Tibial nerve (tissue), 4 donors: ENCODE measurements at regions not wholly inside any gene's neighbourhood (a gene's known extent, or its start where the extent isn't known, plus 50 kb on each side); places are given as distances from the start of the nearest gene placed in this dataset.

Source experiments
- DNase-seq, 2 donors: peaks; one replicate each; pipeline ENCODE4 v3.0.0-alpha.2; 2019; ENCODE audit warnings: low spot score in 2 of 2
- H3K27ac ChIP-seq, 4 donors: fragments of 200-600 bp; sonication (generic) in 3 of 4; one replicate each; pipeline ENCODE4 v1.5.1; 2017 to 2019; ENCODE audit warnings: mild to moderate bottlenecking in 1 of 4
- H3K27me3 ChIP-seq, 2 donors: fragments of 200-600 bp; sonication (generic) in 1 of 2; one replicate each; pipeline versions ENCODE4 v1.5.1 to v1.6.0; 2017 to 2019
- H3K36me3 ChIP-seq, 3 donors: fragments of 200-600 bp; sonication (generic); one replicate each; pipeline ENCODE4 v1.5.1; 2018 to 2019
- H3K4me1 ChIP-seq, 4 donors: fragments of 200-600 bp; sonication (generic) in 3 of 4; one replicate each; pipeline ENCODE4 v1.5.1; 2017 to 2019
- H3K4me3 ChIP-seq, 4 donors: fragments of 200-600 bp; sonication (generic) in 3 of 4; one replicate each; pipeline ENCODE4 v1.5.1; 2017 to 2019; ENCODE audit warnings: mild to moderate bottlenecking in 1 of 4, moderate library complexity in 1 of 4
- H3K9me3 ChIP-seq, 4 donors: fragments of 200-600 bp; sonication (generic) in 3 of 4; one replicate each; pipeline ENCODE4 v1.5.1; 2017 to 2019
- EP300 ChIP-seq, 2 donors: sonication (generic); formaldehyde crosslinking; IDR thresholded peaks; one replicate each; pipeline ENCODE4 v1.6.1; 2017; ENCODE audit warnings: antibody characterized with exemption in 2 of 2, mild to moderate bottlenecking in 1 of 2
- POLR2A ChIP-seq, 2 donors: fragments of 450-650 bp; IDR thresholded peaks; one replicate each; pipeline ENCODE4 v1.6.1; 2017; ENCODE audit warnings: antibody characterized with exemption in 2 of 2, mild to moderate bottlenecking in 2 of 2, moderate library complexity in 2 of 2
- WGBS, 2 donors: methylation state at CpG; one replicate each; pipeline ENCODE4 v1.1.5; 2018; 5-methylcytosine and 5-hydroxymethylcytosine counted together
- TF ChIP-seq, protein P1 (sequence below), 5 experiments: fragments of 200-600 bp in 3 of 5; fragments of 450-650 bp in 2 of 5; sonication (generic) in 3 of 5; IDR thresholded peaks; one replicate each; pipeline ENCODE4 v1.5.1; 2016 to 2019; ENCODE audit warnings: antibody characterized with exemption in 5 of 5, mild to moderate bottlenecking in 3 of 5, moderate library complexity in 2 of 5

DNA sequence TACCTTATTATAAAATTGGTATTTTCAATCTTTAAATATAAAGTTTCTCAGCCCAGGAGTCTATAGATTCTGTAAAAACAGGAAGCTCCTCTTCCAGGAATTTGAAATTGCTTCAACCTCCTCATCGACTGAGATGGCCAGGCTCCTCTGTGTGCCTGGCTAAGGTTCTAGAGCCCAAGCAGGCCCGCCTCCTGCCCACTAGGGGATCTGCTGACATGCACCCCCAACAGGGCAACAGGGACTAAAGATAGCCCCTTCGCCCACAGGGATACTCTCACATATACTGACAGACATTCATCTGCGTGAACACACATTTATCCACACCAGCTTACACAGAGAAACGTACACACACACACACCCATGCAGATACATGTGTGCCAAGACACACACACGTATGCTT is 183.1 kb upstream of the TLE3 start:
- H3K4me3 ChIP-seq = no peak overlapping the region
- H3K27me3 ChIP-seq = no peaks in the 10 kb centered on the region
- no peak for TF ChIP-seq EP300 (IDR thresholded peaks at IDR 0.05)
- no peak for TF ChIP-seq POLR2A (IDR thresholded peaks at IDR 0.05)
- TF ChIP-seq, protein P1, sequence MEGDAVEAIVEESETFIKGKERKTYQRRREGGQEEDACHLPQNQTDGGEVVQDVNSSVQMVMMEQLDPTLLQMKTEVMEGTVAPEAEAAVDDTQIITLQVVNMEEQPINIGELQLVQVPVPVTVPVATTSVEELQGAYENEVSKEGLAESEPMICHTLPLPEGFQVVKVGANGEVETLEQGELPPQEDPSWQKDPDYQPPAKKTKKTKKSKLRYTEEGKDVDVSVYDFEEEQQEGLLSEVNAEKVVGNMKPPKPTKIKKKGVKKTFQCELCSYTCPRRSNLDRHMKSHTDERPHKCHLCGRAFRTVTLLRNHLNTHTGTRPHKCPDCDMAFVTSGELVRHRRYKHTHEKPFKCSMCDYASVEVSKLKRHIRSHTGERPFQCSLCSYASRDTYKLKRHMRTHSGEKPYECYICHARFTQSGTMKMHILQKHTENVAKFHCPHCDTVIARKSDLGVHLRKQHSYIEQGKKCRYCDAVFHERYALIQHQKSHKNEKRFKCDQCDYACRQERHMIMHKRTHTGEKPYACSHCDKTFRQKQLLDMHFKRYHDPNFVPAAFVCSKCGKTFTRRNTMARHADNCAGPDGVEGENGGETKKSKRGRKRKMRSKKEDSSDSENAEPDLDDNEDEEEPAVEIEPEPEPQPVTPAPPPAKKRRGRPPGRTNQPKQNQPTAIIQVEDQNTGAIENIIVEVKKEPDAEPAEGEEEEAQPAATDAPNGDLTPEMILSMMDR (IDR thresholded peaks at IDR 0.05) = no peak

DNA sequence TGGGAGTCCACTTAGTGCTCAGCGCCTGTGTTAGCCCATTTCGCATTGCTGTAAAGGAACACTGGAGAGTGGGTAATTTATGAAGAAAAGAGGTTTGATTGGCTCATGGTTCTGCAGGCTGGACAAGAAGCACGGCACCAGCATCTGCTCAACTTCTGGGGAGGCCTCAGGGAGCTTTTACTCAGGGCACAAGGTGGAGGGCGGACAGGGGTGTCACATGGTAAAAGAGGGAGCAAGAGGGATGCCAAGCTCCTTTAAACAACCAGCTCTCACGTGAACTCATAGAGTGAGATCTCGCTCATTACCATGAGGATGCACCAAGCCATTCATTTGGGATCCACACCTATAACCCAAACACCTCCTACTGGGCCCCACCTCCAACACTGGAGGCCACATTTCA is 181.4 kb upstream of the TLE3 start:
- no peaks in the 10 kb centered on the region for H3K4me1 ChIP-seq
- no peak overlapping the region for H3K4me3 ChIP-seq
- WGBS, 2 donors = 81 to 88% methylated on average over 6 of the region's 6 CpGs
- H3K9me3 ChIP-seq = no peaks in the 10 kb centered on the region
- H3K27me3 ChIP-seq = no peaks in the 10 kb centered on the region
- TF ChIP-seq EP300 (IDR thresholded peaks at IDR 0.05) (no peak), POLR2A (IDR thresholded peaks at IDR 0.05) (no peak)
- TF ChIP-seq, protein P1 (IDR thresholded peaks at IDR 0.05) = no peak
- H3K36me3 ChIP-seq = no peaks in the 10 kb centered on the region
- no peak for DNase-seq
- no peak overlapping the region for H3K27ac ChIP-seq

More for the DNA sequence above, 183.1 kb upstream of the TLE3 start:
- H3K9me3 ChIP-seq = no peaks in the 10 kb centered on the region
- 85 to 86% methylated on average over 6 of the region's 6 CpGs for WGBS, 2 donors
- DNase-seq = no peak
- no peaks in the 10 kb centered on the region for H3K4me1 ChIP-seq
- H3K36me3 ChIP-seq = no peaks in the 10 kb centered on the region
- no peak overlapping the region for H3K27ac ChIP-seq

DNA sequence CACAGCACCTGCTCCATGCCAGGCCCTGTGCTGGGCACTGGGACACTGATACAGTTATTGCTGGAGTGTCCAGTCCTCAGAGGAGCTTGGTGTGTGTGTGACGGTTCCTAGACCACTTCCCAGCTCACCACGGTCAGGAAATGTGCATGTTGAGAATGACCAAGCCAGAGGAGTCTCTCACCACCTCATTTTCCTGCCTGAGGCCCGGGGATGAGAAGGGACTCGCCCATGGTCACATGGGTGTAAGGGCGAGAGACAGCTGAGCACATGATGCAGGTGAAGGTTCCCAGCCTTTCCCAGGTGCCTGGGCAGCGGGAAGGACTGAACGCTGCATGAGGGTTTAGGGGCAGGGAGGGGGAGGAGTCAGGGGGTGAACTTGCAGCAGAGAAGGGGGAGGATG is 180.9 kb upstream of the TLE3 start:
- H3K4me1 ChIP-seq = no peaks in the 10 kb centered on the region
- 87 to 90% methylated on average over 7 of the region's 7 CpGs for WGBS, 2 donors
- DNase-seq = no peak
- no peak overlapping the region for H3K4me3 ChIP-seq
- H3K36me3 ChIP-seq = no peaks in the 10 kb centered on the region
- H3K27me3 ChIP-seq = no peaks in the 10 kb centered on the region
- TF ChIP-seq EP300 (IDR thresholded peaks at IDR 0.05) = no peak
- TF ChIP-seq, protein P1 (IDR thresholded peaks at IDR 0.05) = no peak
- no peak for TF ChIP-seq POLR2A (IDR thresholded peaks at IDR 0.05)
- no peak overlapping the region for H3K27ac ChIP-seq
- H3K9me3 ChIP-seq = no peaks in the 10 kb centered on the region

DNA sequence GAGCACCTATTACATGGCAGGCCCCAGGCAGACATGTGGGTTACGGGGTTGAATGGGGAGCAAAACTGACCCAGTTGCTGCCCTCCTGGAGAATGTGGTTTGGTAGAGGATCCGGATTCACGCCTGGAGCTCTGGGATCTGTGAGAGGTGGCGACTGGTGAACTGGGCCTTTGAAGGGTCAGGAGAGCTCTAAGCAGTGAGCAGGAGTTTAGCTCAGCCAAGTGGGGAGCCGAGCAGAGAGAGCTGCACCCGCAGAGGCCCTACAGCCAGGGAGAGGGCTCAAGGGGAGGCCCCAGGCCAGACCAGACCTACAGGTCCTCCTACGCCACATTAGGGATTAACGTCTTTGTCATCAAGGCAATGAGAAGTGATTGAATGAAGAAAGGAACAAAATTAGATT is 179.8 kb upstream of the TLE3 start:
- Histone ChIP-seq H3K27ac (no peak overlapping the region), H3K27me3 (no peaks in the 10 kb centered on the region), H3K9me3 (no peaks in the 10 kb centered on the region), H3K4me3 (no peak overlapping the region), H3K4me1 (no peaks in the 10 kb centered on the region), H3K36me3 (no peaks in the 10 kb centered on the region)
- TF ChIP-seq EP300 (IDR thresholded peaks at IDR 0.05) = no peak
- no peak for TF ChIP-seq POLR2A (IDR thresholded peaks at IDR 0.05)
- TF ChIP-seq, protein P1 (IDR thresholded peaks at IDR 0.05) = no peak
- WGBS, 2 donors = 95 to 96% methylated on average over 8 of the region's 8 CpGs
- DNase-seq = no peak

DNA sequence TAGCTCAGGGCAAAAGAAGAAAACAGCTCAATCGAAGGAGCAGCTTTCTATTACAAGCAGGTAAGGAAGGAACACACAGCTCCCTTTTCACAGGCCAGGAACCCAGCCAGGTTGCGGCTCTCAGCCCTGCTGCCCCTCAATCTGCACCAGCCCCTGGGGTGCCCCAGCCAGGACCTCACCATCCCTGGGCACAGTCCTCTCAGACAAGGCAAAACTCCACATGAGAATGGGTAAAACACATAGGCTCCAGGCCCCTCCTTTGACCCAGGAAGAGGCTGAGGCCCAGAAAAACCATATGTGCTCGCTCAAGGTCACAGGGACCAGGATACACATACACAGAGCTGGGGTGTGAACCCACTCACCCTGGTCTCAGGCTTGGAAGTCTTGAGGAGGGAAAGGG is 178.7 kb upstream of the TLE3 start:
- H3K36me3 ChIP-seq = no peaks in the 10 kb centered on the region
- no peak for TF ChIP-seq POLR2A (IDR thresholded peaks at IDR 0.05)
- TF ChIP-seq EP300 (IDR thresholded peaks at IDR 0.05) = no peak
- TF ChIP-seq, protein P1 (IDR thresholded peaks at IDR 0.05) = no peak
- H3K4me1 ChIP-seq = peaks cover 0 to 9% (median 4%) of the 10 kb centered on the region in 4 donors
- WGBS, 2 donors = 97 to 100% methylated on average over 3 of the region's 3 CpGs
- H3K9me3 ChIP-seq = no peaks in the 10 kb centered on the region
- DNase-seq = no peak
- no peak overlapping the region for H3K27ac ChIP-seq
- no peak overlapping the region for H3K4me3 ChIP-seq
- no peaks in the 10 kb centered on the region for H3K27me3 ChIP-seq
